ACHN (cell line): ENCODE measurements at regions not wholly inside any gene's neighbourhood (a gene's known extent, or its start where the extent isn't known, plus 50 kb on each side); places are given as distances from the start of the nearest gene placed in this dataset.

Experiments used
- DNase-seq: peaks from one replicate; pipeline ENCODE4 v3.0.0-alpha.2; 2015
- in situ Hi-C: cut with HindIII; loops from 2 replicates; pipeline ENCODE4 v1.10.0; 2017; ENCODE audit warnings: low sequenced_read_pairs, low pct_ligation_motif_present, low pct_unique_long_range_greater_than_20kb

DNA sequence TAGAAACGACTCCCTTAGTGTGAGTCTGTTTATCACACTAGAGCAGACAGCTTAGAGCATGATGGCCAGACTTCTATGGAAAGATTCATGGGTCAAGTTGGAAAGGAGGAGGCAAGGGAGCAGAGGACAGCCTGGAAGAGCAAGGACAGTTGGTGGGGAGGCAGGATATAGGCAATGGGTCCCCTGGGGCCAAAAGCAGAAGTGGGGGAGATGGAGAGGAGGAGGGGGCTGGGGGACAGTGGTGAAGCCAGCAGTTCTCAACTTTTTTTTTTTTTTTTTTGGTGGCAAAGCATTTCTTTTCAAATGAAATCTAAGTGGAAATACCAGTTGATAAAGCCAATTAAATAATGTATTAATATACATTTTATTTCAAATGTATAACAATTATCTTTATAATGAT, 197.9 kb downstream of the HRH4 start:
- DNase-seq = no peak
- in situ Hi-C loops = no loop called here

DNA sequence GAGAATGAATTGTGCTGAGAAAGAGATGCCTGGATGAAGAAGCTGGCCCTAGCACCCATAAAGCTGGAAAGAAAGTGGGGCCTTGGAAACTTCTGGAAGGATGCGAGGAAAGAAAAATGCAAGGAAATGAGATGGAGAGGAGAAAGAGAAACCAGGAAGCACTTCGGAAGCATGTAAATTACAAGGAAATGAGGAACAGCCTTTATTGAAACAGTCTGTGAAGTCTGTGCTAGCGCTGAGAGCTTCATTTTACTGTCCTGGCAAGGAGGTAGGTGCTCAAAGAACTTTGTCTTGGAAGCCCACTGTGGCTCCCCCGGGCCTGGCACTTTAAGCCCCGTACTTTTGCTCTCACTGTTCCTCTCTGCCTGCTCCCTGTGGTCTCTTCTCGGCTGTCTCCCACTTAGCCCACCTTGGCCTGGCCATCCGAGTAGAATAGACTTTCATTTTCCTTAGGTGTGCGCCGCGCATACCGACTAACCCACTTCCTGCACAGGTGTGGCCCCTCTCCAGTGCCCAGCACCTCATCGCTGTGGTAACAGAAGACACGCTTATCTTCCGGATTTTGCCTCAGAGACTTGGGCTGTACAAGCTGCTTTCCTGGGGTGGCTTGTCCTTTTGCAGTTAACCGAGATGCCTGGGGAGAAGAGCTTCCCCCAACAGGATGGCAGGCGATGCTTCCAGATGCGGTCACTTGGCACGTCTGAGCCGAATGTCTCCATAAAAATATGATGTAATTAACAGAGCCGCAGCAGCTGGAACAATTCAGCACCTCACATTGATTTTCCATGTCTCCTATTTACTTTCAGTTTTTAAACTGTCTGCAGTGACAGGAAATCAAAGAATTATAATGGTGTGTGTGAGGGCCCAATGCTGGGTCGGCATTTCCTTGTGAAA, 199.6 kb downstream of the HRH4 start:
- in situ Hi-C loops = no loop called here
- DNase-seq = no peak

DNA sequence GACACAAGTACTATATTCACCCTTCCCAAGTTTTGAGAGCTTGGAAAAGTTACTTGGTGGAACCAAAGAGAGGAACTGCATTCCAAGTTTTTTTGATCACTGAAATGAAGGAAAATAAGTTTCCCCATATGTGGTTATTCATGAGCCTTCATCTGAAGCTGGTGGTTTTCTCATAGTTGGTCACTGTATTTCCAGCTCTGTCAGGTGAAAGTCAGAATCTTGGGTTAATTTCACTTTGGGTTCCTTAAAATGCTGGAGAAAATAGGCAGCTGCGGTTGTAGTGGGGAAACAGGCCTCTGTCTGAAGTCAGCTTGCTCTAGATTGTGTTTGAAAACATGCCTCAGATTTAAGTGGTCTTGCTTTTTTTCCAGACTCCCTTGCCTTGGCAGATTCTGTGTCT, 200.5 kb downstream of the HRH4 start:
- DNase-seq = no peak
- in situ Hi-C loops = no loop called here

DNA sequence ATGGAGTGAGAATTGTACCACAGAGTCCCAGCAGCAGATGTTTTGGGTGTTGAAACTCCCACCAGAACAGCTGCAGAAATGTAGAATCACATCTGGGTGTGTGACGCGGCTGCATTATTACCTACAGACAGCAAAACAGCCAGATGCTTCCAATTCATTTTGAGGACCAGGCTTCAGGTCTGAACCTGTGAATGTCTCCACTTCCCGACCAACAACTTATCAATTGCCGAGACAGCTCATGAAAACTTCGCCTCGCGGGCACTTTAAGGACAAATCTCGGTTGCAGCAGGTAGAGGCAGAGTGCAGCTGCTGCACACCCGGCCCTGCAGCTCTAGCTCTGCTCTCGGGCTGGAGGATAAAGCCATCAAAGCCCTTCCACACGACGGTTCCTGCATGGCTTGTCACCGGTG, 202.0 kb downstream of the HRH4 start:
- in situ Hi-C loops = no loop called here

DNA sequence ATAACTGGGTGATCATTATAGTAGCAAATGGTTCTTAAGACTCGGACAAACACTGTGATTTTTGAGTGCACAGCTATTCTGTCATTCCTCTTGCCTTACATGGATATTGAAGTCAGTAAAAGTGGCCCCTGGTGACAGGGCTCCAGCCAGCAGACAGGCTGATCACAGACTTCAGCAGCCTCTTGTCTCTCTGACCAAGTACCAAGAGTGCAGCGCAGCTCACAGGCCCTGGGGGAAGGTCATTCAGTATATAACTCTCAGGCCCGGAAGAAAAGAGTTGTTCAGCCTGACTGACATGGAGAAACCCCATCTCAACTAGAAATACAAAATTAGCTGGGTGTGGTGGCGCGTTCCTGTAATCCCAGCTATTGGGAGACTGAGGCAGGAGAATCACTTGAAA, 202.6 kb downstream of the HRH4 start:
- in situ Hi-C loops = no loop called here
- DNase-seq = no peak

More for the DNA sequence above, 202.0 kb downstream of the HRH4 start:
- no peak for DNase-seq

DNA sequence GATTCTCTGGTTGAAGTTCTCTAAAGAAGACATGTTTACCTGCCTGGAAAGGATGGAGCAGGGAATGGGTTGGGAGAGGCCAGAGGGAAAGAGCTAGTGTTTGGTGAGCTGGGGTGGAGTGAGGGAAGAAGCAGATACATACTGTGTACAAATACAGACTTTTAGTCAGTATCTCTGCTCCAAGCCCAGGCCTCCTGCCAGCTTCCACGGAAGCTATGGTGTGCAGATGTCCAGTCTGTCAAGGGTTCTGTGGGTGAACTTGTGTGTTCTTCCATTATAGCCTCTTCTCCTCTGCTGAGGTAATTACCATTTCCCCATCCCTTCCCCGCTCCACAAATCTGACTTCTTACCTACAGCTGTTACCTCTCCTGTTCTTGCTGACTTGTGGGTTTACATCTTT, 208.6 kb downstream of the HRH4 start:
- no peak for DNase-seq
- in situ Hi-C loops = no loop called here

DNA sequence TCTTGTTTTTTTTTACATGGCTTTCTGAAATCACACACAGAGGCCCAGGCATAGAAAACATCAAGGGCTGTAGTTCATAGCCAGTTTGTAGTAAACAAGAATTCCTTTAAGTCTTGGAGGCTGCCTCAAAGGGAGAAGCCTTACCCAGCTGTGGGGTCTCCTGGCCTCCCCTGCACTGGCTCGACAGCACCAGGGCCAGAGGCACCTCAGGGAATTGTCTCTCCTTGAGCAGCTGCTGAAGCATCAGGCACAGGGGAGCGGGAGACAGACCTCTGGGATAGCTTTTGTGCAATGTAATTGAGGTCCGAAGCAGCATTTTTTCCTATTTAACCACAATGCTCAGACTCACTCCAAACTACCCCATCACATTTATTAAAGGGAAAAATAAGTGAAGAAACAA, 209.1 kb downstream of the HRH4 start:
- in situ Hi-C loops = no loop called here
- no peak for DNase-seq

DNA sequence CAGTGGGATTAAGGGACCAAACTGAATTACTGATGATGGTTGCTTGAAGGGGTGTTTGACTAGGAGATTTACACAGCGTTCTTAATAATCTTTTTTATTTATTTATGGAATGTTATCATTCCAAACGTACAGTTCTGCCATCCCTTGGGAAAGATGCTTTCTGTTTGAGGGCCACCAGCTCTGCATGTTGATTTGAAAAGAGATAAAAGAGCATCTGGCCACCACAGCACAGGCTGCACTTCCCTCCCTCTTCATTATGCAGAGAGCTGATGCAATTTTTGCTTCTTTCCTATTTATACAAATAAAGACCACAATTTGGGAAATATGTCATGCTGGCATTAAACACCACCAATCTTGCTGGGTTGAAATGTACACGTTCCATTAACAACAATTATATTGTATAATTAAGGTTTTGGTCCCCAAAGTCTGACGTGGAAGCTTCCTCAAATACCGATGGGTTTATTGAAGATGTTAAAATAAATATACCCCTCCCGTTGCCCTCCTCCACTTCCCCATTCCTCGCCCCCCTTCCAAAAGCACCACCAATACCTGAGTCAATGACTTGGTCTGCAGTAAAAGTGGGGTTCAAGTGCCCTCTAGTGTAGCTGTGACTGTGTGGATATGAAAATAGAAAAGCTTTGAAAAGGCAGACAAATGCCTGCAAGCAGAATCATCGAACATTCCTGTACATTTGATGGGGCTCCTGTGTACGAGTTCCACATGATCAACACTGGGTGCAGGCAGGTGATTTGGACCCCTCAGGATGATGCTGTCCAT, 211.9 kb downstream of the HRH4 start:
- in situ Hi-C loops = no loop called here
- no peak for DNase-seq

DNA sequence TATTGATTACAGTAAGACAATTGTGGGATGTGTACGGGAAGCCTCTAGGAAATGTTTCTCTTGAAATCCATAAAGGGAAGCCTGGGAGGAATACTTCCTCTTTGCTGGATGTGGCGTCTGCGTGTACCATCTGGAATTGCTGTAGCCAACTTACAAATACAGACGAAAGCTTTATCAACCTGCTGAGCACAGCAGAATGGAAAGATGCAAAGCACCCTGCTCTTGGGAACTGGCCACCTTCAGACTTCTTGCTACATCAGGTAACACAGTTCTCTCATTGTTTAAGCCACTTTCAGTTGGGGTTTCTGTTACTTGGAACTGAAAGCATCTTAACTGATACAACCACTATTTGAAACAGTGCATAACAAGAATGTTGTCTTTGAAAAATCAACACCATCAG, 213.8 kb downstream of the HRH4 start:
- in situ Hi-C loops = no loop called here
- DNase-seq = no peak

DNA sequence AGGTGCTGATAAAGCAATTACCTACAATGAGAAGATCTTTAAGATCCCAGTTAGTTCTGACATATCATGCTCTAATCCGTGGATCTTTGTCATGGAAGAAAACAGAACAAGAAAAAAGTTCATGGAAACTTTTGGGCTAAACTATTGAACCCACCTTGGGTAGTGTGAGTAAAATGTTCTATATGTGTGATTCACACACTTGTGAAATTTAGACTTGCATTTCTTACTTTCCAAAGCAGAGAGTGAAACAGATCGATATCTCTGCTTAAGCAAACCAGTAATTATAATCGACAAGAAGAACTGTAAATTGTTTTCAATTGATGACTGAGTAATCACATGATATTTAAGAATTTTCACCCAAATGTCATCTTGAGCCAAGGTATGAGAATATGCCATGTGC, 214.2 kb downstream of the HRH4 start:
- DNase-seq = no peak
- in situ Hi-C loops = no loop called here

DNA sequence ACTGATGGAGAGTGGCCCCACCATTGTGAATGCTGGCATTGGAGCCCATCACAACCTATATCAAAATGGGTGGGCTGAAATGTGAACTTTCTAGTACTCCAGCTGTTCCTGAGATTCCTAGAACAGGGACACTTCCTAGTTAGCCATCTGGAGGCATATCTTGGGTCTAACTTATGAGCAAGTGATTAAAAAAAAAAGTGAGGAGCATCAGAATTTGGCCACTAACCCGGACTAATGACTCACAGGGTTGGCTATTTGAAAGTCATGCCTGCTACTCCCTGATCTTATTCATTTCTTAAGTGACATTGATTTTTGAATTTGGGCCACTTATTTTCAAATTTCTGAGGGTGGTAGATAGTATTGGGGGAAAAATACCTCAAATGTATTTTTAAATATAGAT, 216.6 kb downstream of the HRH4 start:
- in situ Hi-C loops = no loop called here
- DNase-seq = no peak

DNA sequence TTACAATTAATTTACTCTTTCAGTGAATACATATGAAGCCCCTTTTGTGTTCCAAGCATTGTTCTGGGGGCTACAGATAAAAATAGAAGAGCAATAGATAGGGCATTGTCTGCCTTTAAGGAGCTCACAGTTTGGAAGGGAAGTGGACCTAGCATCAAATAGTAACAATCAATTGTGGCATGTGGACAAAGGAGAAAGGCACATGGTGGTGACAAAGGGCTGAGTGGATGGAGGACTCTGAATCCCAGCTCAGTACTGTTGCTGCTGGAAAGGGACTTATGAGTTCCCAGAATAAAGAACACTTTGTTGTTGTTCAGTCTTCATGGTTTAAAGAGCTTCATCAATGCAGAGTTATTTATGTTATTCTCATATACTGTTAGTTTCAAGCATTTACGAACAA, 217.7 kb downstream of the HRH4 start:
- in situ Hi-C loops = no loop called here
- DNase-seq = no peak

DNA sequence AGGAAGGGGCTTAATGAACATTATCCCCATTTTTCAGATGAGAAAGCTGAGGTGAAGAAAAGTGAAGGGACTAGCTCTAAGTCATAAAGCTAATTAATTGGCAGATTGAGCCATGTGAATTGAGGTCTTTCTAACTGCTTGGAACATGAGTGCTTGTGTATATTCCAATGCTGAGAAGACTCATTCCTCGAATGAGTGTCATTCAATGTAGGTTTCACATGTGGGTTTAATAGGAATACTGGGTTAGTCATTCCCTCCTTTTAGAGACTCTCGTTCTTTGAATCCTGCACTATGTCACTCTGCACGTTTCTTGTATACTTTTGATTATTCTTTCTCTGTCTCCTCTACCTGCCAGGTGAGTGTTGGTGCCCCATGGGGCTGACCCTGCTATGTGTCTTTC, 218.2 kb downstream of the HRH4 start:
- in situ Hi-C loops = no loop called here

DNA sequence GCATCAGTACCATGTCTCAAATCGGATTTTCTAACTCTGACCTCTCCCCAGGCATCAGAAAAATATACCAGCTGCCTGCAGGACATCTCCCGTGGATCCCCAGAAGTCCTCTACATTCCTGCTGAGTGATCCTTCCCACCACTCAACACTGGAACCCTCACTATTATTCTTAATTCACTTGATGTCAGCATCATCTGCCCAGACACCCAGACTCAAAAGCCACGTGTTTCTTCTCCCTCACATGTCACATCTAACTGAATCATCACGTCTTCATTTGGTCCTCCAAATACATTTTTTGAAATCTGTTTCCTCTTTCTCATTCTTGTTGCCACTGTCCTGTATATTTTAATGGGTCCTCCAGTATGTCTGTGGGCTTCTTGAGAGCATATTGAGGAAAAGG, 218.6 kb downstream of the HRH4 start:
- no peak for DNase-seq

More for the DNA sequence above, 218.2 kb downstream of the HRH4 start:
- DNase-seq = no peak

DNA sequence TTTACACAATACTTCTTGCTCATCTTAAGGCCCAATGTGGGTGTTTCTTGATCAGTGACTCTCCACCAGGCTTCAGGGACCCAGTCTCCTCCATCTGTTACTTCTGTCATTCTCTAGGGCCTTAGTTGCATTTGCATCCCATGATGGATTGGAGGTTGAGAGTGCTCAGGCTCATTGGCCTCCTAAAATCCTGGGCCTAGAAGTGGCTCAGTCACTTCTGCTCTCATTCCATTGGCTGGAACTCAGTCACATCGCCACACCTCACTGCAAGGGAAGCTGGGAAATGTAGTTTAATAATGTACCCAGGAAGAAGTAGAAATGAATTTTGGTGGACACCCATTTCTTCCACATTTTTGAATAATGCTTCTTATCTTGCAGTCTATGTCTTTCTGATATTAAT, 223.5 kb downstream of the HRH4 start:
- no peak for DNase-seq

More for the DNA sequence above, 218.6 kb downstream of the HRH4 start:
- in situ Hi-C loops = no loop called here

DNA sequence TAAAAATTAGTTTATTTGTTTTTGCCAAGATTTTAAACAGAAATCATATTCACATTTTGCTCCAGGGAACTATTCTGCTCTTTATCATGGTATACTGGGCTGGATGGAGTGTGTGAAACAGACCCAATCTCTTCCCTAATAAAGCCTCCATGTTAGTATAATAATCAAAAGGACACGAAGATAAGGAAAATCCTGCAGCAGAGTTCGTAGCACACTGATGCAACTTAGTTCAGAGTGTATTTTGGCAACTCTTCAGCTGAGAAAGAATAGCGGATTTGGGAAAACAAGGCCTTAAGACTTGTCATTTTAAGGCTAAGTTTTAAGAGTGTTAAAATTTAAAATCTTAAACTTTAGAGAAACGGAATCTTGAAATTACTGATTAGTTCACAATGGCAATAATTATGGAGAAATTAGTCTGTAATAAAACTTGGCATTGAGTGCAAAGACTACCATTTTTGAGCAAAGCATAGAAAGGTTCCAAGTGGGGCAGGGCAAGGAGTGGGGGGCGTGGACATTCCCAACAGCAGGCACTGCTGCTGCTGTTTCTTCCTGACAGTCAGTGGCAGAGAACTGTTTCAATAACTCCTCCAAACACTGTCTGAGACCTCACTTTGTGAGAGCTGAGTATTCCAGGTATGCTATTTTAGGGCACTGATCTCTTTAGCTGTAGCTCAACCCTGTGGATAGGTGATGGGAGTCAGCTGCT, 225.0 kb downstream of the HRH4 start:
- DNase-seq = no peak
- in situ Hi-C loops = no loop called here

More for the DNA sequence above, 223.5 kb downstream of the HRH4 start:
- in situ Hi-C loops = no loop called here

DNA sequence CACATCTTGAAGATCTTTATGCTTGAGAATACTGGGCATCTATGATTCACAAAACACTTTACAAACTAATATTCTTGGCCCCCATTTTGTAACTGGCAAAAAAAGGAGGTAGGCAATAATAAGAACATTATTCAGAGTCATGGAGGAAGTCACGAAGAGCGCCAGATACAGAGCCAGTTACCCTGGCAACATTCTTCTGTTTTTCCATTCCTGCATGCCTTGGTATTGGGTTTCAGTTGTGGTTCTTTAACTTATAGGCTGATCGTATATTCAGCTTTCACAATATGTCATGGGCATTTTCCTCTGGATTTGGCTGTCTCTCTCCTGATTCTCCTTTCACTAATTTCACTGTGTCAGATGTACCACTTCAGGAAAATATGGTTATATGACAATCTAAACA, 234.7 kb downstream of the HRH4 start:
- DNase-seq = no peak
- in situ Hi-C loops = no loop called here

DNA sequence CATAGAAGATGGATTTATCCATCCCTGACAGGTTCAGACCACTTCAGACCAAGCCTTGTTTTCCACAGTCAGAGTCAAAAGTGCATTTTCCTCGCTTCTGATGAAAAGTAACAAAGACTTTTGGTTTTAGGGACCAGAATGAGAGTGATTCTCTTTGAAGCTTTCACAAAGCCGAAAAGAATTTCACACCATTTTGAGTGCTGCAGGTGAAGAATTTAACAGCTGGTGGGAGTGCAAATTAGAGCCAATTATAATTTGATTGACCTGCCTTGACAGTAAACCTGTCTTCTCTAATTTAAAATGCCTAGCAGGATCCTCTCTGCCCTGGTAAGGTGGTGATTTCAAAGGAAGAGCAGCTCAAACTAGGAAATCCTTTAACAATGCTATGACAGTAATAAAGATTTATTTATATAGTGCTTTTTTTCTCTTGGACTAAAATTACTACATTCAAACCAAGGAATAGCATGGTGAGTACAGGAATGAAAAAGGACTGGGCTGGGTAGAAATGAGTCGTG, 241.6 kb downstream of the HRH4 start:
- in situ Hi-C loops = no loop called here
- DNase-seq = no peak

DNA sequence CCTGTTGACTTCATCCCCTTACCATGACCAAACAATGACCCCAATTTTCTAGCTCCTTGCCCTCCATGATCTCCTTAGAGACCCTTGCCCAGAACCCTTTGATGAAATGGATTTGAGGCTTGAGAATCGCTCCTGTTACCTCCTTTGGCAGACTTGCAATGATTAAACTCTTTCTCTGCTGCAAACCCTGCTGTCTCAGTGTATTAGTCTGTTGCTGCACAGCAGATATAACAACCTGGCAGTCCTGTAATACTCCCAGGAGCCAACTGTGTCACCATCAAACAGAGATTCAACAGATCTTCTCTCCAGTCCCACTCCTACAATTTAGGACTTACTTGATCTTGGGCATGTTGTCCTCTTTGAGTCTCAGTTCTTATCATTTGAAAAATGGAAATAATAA, 242.9 kb downstream of the HRH4 start:
- in situ Hi-C loops = no loop called here
- no peak for DNase-seq
